Pancreas (tissue), 10 donors: ENCODE measurements at regions not wholly inside any gene's neighbourhood (a gene's known extent, or its start where the extent isn't known, plus 50 kb on each side); places are given as distances from the start of the nearest gene placed in this dataset.

Experiments
- ATAC-seq, 4 donors: fragments of 200-7000 bp; cut with Tn5 transposase; one replicate each; pipeline versions ENCODE4 v1.8.0 to v1.9.1; 2020; ENCODE audit warnings: mild to moderate bottlenecking in 4 of 4, moderate library complexity in 4 of 4
- DNase-seq, 6 donors: peaks; one replicate each; pipeline ENCODE4 v3.0.0-alpha.2; 2020
- FAIRE-seq: peaks from 2 replicates; lab custom pipeline; 2012; peaks lifted over from hg19 to GRCh38; lab: Jason Lieb, UNC
- H3K27ac ChIP-seq, 4 donors: fragments of 200-600 bp; sonication (generic); 1 replicate in 3 of 4; 2 replicates in 1 of 4; pipeline versions ENCODE4 v1.5.0 to v1.8.0; 2020
- H3K27me3 ChIP-seq, 4 donors: fragments of 200-600 bp; one replicate each; pipeline ENCODE4 v1.8.0; 2021
- H3K36me3 ChIP-seq, 3 donors: fragments of 200-600 bp; sonication (generic) in 1 of 3; one replicate each; pipeline versions ENCODE4 v1.5.0 to v1.8.0; 2020 to 2021
- H3K4me1 ChIP-seq, 3 donors: fragments of 200-600 bp; one replicate each; pipeline ENCODE4 v1.8.0; 2021
- H3K4me3 ChIP-seq, 4 donors: fragments of 200-600 bp; sonication (generic) in 2 of 4; one replicate each; pipeline versions ENCODE4 v1.5.0 to v1.8.0; 2020 to 2021
- H3K9me3 ChIP-seq, 4 donors: fragments of 200-600 bp; one replicate each; pipeline ENCODE4 v1.8.0; 2021
- CTCF ChIP-seq, 4 donors: fragments of 200-600 bp; sonication (generic) in 3 of 4; IDR thresholded peaks; one replicate each; pipeline versions ENCODE4 v1.5.0 to v1.8.0; 2021; ENCODE audit warnings: antibody characterized with exemption in 4 of 4
- WGBS, 2 donors: extraction: QIAGEN DNeasy Blood & Tissue Kit; methylation state at CpG; one replicate each; pipeline ENCODE4 v1.1.7; 2013; 5-methylcytosine and 5-hydroxymethylcytosine counted together
- intact Hi-C, 3 donors: fragments of 100-400 bp; cut with DNase I; formaldehyde crosslinking; loops; one replicate each; pipeline versions ENCODE4 v1.11.1 to v1.14.2; 2022
- donor health status: healthy with polysubstance abuse.
- donor health status: DM: no; HTN: no; CAD: no; lungs with moderate emphysema.
- donor health status: DM: no; HTN: no; CAD: no.
- donor health status: control.
- donor health status: control.
- donor health status: Bipolar disorder and iron deficiency.
- donor health status: DM: yes; HTN: yes; CAD: no.
- donor health status: DM: no; HTN: no; CAD: no.
- donor health status: DM: no; HTN: no; CAD: no.
- donor health status: DM: yes; HTN: yes; CAD: no.

DNA sequence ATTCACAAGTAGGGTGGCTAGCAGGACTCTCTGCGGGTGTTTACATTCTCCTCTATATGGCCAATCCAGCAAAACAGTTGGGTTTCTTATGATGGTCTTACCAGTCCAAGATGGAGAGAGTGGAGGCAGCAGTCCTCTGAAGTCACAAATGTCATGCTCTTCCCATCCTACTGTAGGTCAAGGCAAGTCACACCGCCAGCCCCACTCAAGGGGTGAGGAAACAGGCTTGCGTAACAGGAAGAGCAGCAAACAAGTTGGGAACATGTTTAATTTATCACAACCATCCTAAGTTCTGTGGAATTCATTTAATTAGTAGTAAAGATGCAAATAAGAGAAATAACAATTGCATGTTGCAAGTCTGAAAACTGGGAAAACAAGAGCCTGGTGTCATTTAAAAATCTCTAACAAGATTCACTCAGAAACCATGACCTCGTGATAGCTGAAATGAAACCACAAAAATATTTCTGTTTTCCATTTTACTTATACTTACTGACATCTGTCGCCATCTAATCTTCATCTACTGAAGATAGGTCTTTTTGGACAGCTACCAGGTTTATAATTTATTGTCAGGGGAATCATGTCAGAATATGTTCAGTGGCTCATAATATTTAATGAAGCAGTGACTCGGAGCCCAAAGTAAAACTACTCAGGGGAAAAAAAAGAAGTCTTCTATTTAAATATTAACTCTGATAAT is 349.1 kb upstream of the FMN2 start:
- no peak for DNase-seq

GRCh38 chr1:239744851-239745250 is 346.8 kb upstream of the FMN2 start:
- TF ChIP-seq CTCF (IDR thresholded peaks at IDR 0.05): no peak
- Histone ChIP-seq H3K9me3 (no peaks in the 10 kb centered on the region), H3K27ac (no peak overlapping the region), H3K4me3 (no peak overlapping the region), H3K36me3 (no peaks in the 10 kb centered on the region), H3K27me3 (no peaks in the 10 kb centered on the region), H3K4me1 (no peaks in the 10 kb centered on the region)
- FAIRE-seq (no peak), ATAC-seq (no peak), DNase-seq (no peak)
- 70 to 79% methylated on average over 3 of the region's 3 CpGs for WGBS, 2 donors
- intact Hi-C loops: no loop called here

More for the DNA sequence above, 349.1 kb upstream of the FMN2 start:
- Histone ChIP-seq H3K4me1 (no peaks in the 10 kb centered on the region), H3K27ac (no peak overlapping the region), H3K36me3 (no peaks in the 10 kb centered on the region), H3K9me3 (no peaks in the 10 kb centered on the region), H3K4me3 (no peak overlapping the region), H3K27me3 (no peaks in the 10 kb centered on the region)
- 93 to 94% methylated on average over 6 of the region's 6 CpGs for WGBS, 2 donors
- no peak for ATAC-seq
- intact Hi-C loops: no loop called here
- FAIRE-seq: no peak
- no peak for TF ChIP-seq CTCF (IDR thresholded peaks at IDR 0.05)

GRCh38 chr1:239755107-239755912 is 336.4 kb upstream of the FMN2 start:
- Histone ChIP-seq H3K9me3 (no peaks in the 10 kb centered on the region), H3K36me3 (no peaks in the 10 kb centered on the region), H3K27me3 (no peaks in the 10 kb centered on the region), H3K27ac (no peak overlapping the region), H3K4me3 (no peak overlapping the region), H3K4me1 (no peaks in the 10 kb centered on the region)
- ATAC-seq: no peak
- intact Hi-C loops: no loop called here
- DNase-seq: no peak
- no peak for TF ChIP-seq CTCF (IDR thresholded peaks at IDR 0.05)
- no peak for FAIRE-seq
- 77 to 81% methylated on average over 2 of the region's 2 CpGs for WGBS, 2 donors

DNA sequence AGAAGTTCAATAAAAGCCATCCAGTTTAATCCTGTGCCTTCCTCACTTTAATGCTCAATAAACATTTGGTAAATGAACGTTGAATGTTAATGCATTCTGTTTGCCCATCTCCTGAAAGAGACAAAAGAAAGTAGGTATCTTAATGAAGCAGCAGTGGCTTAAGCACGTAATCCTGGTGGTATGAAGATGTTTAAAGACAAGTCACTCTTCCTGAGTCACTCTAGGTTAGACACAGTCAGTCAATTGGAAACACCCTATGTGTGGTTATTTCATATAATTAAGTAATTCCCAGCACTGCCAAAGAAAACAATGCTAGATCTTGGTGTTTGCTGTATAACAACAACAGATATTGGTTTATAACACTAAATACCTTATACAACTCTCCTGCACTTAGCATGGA is 334.0 kb upstream of the FMN2 start:
- DNase-seq: no peak
- no peaks in the 10 kb centered on the region for H3K4me1 ChIP-seq
- no peak for TF ChIP-seq CTCF (IDR thresholded peaks at IDR 0.05)
- H3K9me3 ChIP-seq: no peaks in the 10 kb centered on the region
- H3K4me3 ChIP-seq: no peak overlapping the region
- intact Hi-C loops: no loop called here
- H3K36me3 ChIP-seq: no peaks in the 10 kb centered on the region
- H3K27ac ChIP-seq: no peak overlapping the region
- no peaks in the 10 kb centered on the region for H3K27me3 ChIP-seq
- FAIRE-seq: no peak
- ATAC-seq: no peak
- WGBS, 2 donors: 86 to 93% methylated on average over 2 of the region's 2 CpGs

DNA sequence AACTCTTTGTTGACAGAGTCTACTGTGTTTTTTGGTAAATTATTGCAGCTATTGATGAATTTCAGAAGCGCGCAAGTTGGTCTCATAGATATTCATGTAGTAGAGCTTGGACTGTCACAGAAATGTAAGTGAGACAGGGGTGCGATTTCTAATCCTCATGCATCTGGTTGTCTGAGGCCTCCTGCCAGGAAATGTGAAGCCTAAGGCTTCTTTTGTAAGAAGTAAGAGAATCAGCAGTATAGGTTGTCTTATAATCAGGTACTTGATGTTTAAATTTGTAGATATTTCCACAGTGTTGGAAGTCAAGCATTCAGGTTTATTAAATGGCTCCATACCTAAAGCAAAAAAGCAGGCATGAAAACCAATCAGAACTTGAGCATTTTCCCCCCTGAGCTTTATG is 332.9 kb upstream of the FMN2 start:
- WGBS, 2 donors: 90 to 100% methylated on average over 3 of the region's 3 CpGs
- intact Hi-C loops: no loop called here
- DNase-seq (no peak), ATAC-seq (no peak), FAIRE-seq (no peak)
- TF ChIP-seq CTCF (IDR thresholded peaks at IDR 0.05): no peak
- no peak overlapping the region for H3K4me3 ChIP-seq
- no peaks in the 10 kb centered on the region for H3K36me3 ChIP-seq
- no peaks in the 10 kb centered on the region for H3K9me3 ChIP-seq
- no peak overlapping the region for H3K27ac ChIP-seq
- no peaks in the 10 kb centered on the region for H3K27me3 ChIP-seq
- H3K4me1 ChIP-seq: no peaks in the 10 kb centered on the region
